ENCODE measurements at regions not wholly inside any gene's neighbourhood (a gene's known extent, or its start where the extent isn't known, plus 50 kb on each side); places are given as distances from the start of the nearest gene placed in this dataset.

GRCh38 chr4:178026999-178027398, 584.8 kb upstream of the AGA start:
- H4K20me1 ChIP-seq (ENCODE audit: insufficient read depth, low read length) = no peaks in the 10 kb centered on the region
- H3K4me2 ChIP-seq (ENCODE audit: low read length) = no peak overlapping the region
- Mint-ChIP-seq H3K36me3 (ENCODE audit: low read depth, unreplicated experiment) (no peaks in the 10 kb centered on the region), H3K4me3 (ENCODE audit: unreplicated experiment) (no peak overlapping the region), H3K4me1 (ENCODE audit: low read depth, unreplicated experiment) (peaks cover 11% of the 10 kb centered on the region), H3K27me3 (ENCODE audit: low read depth, unreplicated experiment) (no peaks in the 10 kb centered on the region), H3K9me3 (ENCODE audit: unreplicated experiment) (no peaks in the 10 kb centered on the region), H3K27ac (ENCODE audit: unreplicated experiment) (no peak overlapping the region)
- no peaks in the 10 kb centered on the region for H3K4me1 ChIP-seq (ENCODE audit: insufficient read depth, low read length)
- no peaks in the 10 kb centered on the region for H3K79me2 ChIP-seq (ENCODE audit: insufficient read depth, low read length)
- H3K36me3 ChIP-seq (ENCODE audit: insufficient read depth, low read length) = no peaks in the 10 kb centered on the region
- no peak overlapping the region for H3K4me3 ChIP-seq (ENCODE audit: insufficient read depth, low read depth, low read length)
- no peak overlapping the region for H2AFZ ChIP-seq (ENCODE audit: low read depth, low read length)
- no peak for DNase-seq (ENCODE audit: low read depth)
- H3K27me3 ChIP-seq (ENCODE audit: insufficient read depth, low read length) = no peaks in the 10 kb centered on the region
- FAIRE-seq = no peak
- no peak overlapping the region for H3K27ac ChIP-seq (ENCODE audit: low read depth, low read length)
- TF ChIP-seq CTCF (IDR thresholded peaks at IDR 0.05; ENCODE audit: insufficient read depth, low read depth, low read length) (no peak), EZH2 (IDR thresholded peaks at IDR 0.05; ENCODE audit: insufficient read depth, low read length) (no peak)
- no peak overlapping the region for H3K9ac ChIP-seq (ENCODE audit: low read length)
- H3K9me3 ChIP-seq (ENCODE audit: insufficient read depth, low read depth, low read length) = no peaks in the 10 kb centered on the region

- no peak for FAIRE-seq
Measured at GRCh38 chr4:178027796-178028195, 585.6 kb upstream of the AGA start.

More at GRCh38 chr4:178027796-178028195, 585.6 kb upstream of the AGA start:
- no peak for TF ChIP-seq CTCF (IDR thresholded peaks at IDR 0.05; ENCODE audit: insufficient read depth, low read depth, low read length)
- TF ChIP-seq EZH2 (IDR thresholded peaks at IDR 0.05; ENCODE audit: insufficient read depth, low read length) = no peak
- Histone ChIP-seq H3K27ac (ENCODE audit: low read depth, low read length) (no peak overlapping the region), H3K9ac (ENCODE audit: low read length) (no peak overlapping the region), H3K4me3 (ENCODE audit: insufficient read depth, low read depth, low read length) (no peak overlapping the region), H2AFZ (ENCODE audit: low read depth, low read length) (no peak overlapping the region), H4K20me1 (ENCODE audit: insufficient read depth, low read length) (no peaks in the 10 kb centered on the region), H3K36me3 (ENCODE audit: insufficient read depth, low read length) (no peaks in the 10 kb centered on the region), H3K9me3 (ENCODE audit: insufficient read depth, low read depth, low read length) (no peaks in the 10 kb centered on the region), H3K4me1 (ENCODE audit: insufficient read depth, low read length) (no peaks in the 10 kb centered on the region), H3K79me2 (ENCODE audit: insufficient read depth, low read length) (no peaks in the 10 kb centered on the region), H3K4me2 (ENCODE audit: low read length) (no peak overlapping the region), H3K27me3 (ENCODE audit: insufficient read depth, low read length) (no peaks in the 10 kb centered on the region)
- no peak for DNase-seq (ENCODE audit: low read depth)
- Mint-ChIP-seq H3K4me3 (ENCODE audit: unreplicated experiment) (no peak overlapping the region), H3K9me3 (ENCODE audit: unreplicated experiment) (no peaks in the 10 kb centered on the region), H3K27ac (ENCODE audit: unreplicated experiment) (no peak overlapping the region), H3K27me3 (ENCODE audit: low read depth, unreplicated experiment) (no peaks in the 10 kb centered on the region), H3K4me1 (ENCODE audit: low read depth, unreplicated experiment) (peaks cover 11% of the 10 kb centered on the region), H3K36me3 (ENCODE audit: low read depth, unreplicated experiment) (no peaks in the 10 kb centered on the region)
